ENCODE measurements at regions not wholly inside any gene's neighbourhood (a gene's known extent, or its start where the extent isn't known, plus 50 kb on each side); places are given as distances from the start of the nearest gene placed in this dataset.

GRCh38 chr4:159445692-159446091 is 342.8 kb downstream of the RAPGEF2 start:
- no peak for DNase-seq

- DNase-seq: peak; percentile 78
Observed at GRCh38 chr4:159446266-159446976, 343.5 kb downstream of the RAPGEF2 start.

GRCh38 chr4:159447296-159447695 is 344.4 kb downstream of the RAPGEF2 start:
- DNase-seq: no peak

GRCh38 chr4:159451006-159451405 is 348.1 kb downstream of the RAPGEF2 start:
- no peak for DNase-seq

GRCh38 chr4:159455675-159456237 is 352.9 kb downstream of the RAPGEF2 start:
- peak; percentile 46 for DNase-seq

GRCh38 chr4:159460371-159460770 is 357.5 kb downstream of the RAPGEF2 start:
- DNase-seq: no peak

- no peak for DNase-seq
Observed at GRCh38 chr4:159463235-159463634, 360.4 kb downstream of the RAPGEF2 start.

GRCh38 chr4:159464302-159464701 is 361.4 kb downstream of the RAPGEF2 start:
- DNase-seq: no peak

- DNase-seq: no peak
Observed at GRCh38 chr4:159476886-159477285, 374.0 kb downstream of the RAPGEF2 start.

- DNase-seq: no peak
Observed at GRCh38 chr4:159480826-159481225, 377.9 kb downstream of the RAPGEF2 start.

- no peak for DNase-seq
Observed at GRCh38 chr4:159481936-159482335, 379.1 kb downstream of the RAPGEF2 start.

- no peak for DNase-seq
Observed at GRCh38 chr4:159483110-159483781, 380.4 kb downstream of the RAPGEF2 start.

GRCh38 chr4:159483782-159484741 is 381.2 kb downstream of the RAPGEF2 start:
- no peak for DNase-seq

GRCh38 chr4:159484864-159485263 is 382.0 kb downstream of the RAPGEF2 start:
- no peak for DNase-seq

GRCh38 chr4:159487284-159487747 is 384.4 kb downstream of the RAPGEF2 start:
- DNase-seq: peak; percentile 44

GRCh38 chr4:159489646-159490045 is 386.8 kb downstream of the RAPGEF2 start:
- no peak for DNase-seq

GRCh38 chr4:159495515-159496236 is 392.8 kb downstream of the RAPGEF2 start:
- no peak for DNase-seq

GRCh38 chr4:159496248-159496647 is 393.4 kb downstream of the RAPGEF2 start:
- no peak for DNase-seq

- DNase-seq: no peak
Observed at GRCh38 chr4:159497936-159498335, 395.1 kb downstream of the RAPGEF2 start.

- DNase-seq: no peak
Observed at GRCh38 chr4:159498446-159499115, 395.7 kb downstream of the RAPGEF2 start.

GRCh38 chr4:159500861-159501260 is 398.0 kb downstream of the RAPGEF2 start:
- no peak for DNase-seq

All from NCI-H526 treated with DMSO at 0.1 percent for 48 hours (cell line).